K562 (cell line): ENCODE measurements at regions not wholly inside any gene's neighbourhood (a gene's known extent, or its start where the extent isn't known, plus 50 kb on each side); places are given as distances from the start of the nearest gene placed in this dataset.

Experiments used
- ETV6 ChIP-seq, 3 experiments: fragments of 150-350 bp in 1 of 3; sonication (generic) in 1 of 3; formaldehyde crosslinking in 1 of 3; IDR thresholded peaks; 2 replicates each; pipeline versions ENCODE4 v1.6.1 to v1.8.0; 2014 to 2022; ENCODE audit warnings: borderline replicate concordance in 2 of 3, low read depth in 2 of 3, antibody characterized with exemption in 1 of 3, low read length in 1 of 3, mild to moderate bottlenecking in 1 of 3, missing genetic modification reagents in 1 of 3
- FOXJ3 ChIP-seq: sonication (generic); formaldehyde crosslinking; IDR thresholded peaks from 2 replicates; pipeline ENCODE4 v1.4.0; 2020; ENCODE audit warnings: mild to moderate bottlenecking, missing genetic modification reagents
- MAFG ChIP-seq: fragments of 450-650 bp; conservative IDR thresholded peaks from 2 replicates; pipeline ENCODE4 v1.6.1; 2016; ENCODE audit warnings: missing genetic modification characterization, missing compliant biosample characterization
- RFX1 ChIP-seq: fragments of 450-650 bp; IDR thresholded peaks from 2 replicates; pipeline ENCODE4 v1.6.1; 2016; ENCODE audit warnings: mild to moderate bottlenecking, moderate library complexity
- TAL1 ChIP-seq: fragments of 450-650 bp; IDR thresholded peaks from 2 replicates; pipeline ENCODE4 v1.6.1; 2016; ENCODE audit warnings: mild to moderate bottlenecking
- ZNF408 ChIP-seq: fragments of 250-450 bp; sonication (Bioruptor Pico); IDR thresholded peaks from 2 replicates; pipeline ENCODE4 v1.4.0; 2020; ENCODE audit warnings: low read depth, mild to moderate bottlenecking, moderate library complexity
- TF ChIP-seq, protein P1 (sequence below): fragments of 450-650 bp; IDR thresholded peaks from 2 replicates; pipeline ENCODE4 v1.6.1; 2016; ENCODE audit warnings: low read depth
- TF ChIP-seq, protein P2 (sequence below): sonication (generic); formaldehyde crosslinking; IDR thresholded peaks from 2 replicates; pipeline ENCODE4 v1.8.1; 2023; ENCODE audit warnings: mild to moderate bottlenecking, missing genetic modification reagents
- TF ChIP-seq, protein P3 (sequence below): fragments of 250-450 bp; sonication (Bioruptor Pico); IDR thresholded peaks from 2 replicates; pipeline ENCODE4 v1.5.0; 2021; ENCODE audit warnings: mild to moderate bottlenecking, borderline replicate concordance

DNA sequence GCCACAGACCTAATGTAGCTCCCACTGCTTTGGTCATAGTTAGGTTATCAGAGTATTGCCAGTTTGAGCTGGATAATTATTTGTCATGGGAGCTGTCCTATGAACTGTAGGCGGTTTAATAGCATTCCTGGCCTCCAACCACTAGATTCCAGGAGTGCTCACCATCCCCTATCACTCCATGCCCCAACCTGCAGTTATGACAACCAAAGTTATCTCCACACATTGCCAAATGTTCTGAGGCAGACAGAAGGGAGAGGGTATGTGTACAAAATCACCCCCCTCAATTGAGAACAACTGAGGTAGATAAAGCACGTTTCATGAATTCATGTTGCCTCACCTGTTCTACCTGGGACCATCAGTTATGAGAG, 119.0 kb upstream of the CACUL1 start (continued):
- TF ChIP-seq, protein P1, sequence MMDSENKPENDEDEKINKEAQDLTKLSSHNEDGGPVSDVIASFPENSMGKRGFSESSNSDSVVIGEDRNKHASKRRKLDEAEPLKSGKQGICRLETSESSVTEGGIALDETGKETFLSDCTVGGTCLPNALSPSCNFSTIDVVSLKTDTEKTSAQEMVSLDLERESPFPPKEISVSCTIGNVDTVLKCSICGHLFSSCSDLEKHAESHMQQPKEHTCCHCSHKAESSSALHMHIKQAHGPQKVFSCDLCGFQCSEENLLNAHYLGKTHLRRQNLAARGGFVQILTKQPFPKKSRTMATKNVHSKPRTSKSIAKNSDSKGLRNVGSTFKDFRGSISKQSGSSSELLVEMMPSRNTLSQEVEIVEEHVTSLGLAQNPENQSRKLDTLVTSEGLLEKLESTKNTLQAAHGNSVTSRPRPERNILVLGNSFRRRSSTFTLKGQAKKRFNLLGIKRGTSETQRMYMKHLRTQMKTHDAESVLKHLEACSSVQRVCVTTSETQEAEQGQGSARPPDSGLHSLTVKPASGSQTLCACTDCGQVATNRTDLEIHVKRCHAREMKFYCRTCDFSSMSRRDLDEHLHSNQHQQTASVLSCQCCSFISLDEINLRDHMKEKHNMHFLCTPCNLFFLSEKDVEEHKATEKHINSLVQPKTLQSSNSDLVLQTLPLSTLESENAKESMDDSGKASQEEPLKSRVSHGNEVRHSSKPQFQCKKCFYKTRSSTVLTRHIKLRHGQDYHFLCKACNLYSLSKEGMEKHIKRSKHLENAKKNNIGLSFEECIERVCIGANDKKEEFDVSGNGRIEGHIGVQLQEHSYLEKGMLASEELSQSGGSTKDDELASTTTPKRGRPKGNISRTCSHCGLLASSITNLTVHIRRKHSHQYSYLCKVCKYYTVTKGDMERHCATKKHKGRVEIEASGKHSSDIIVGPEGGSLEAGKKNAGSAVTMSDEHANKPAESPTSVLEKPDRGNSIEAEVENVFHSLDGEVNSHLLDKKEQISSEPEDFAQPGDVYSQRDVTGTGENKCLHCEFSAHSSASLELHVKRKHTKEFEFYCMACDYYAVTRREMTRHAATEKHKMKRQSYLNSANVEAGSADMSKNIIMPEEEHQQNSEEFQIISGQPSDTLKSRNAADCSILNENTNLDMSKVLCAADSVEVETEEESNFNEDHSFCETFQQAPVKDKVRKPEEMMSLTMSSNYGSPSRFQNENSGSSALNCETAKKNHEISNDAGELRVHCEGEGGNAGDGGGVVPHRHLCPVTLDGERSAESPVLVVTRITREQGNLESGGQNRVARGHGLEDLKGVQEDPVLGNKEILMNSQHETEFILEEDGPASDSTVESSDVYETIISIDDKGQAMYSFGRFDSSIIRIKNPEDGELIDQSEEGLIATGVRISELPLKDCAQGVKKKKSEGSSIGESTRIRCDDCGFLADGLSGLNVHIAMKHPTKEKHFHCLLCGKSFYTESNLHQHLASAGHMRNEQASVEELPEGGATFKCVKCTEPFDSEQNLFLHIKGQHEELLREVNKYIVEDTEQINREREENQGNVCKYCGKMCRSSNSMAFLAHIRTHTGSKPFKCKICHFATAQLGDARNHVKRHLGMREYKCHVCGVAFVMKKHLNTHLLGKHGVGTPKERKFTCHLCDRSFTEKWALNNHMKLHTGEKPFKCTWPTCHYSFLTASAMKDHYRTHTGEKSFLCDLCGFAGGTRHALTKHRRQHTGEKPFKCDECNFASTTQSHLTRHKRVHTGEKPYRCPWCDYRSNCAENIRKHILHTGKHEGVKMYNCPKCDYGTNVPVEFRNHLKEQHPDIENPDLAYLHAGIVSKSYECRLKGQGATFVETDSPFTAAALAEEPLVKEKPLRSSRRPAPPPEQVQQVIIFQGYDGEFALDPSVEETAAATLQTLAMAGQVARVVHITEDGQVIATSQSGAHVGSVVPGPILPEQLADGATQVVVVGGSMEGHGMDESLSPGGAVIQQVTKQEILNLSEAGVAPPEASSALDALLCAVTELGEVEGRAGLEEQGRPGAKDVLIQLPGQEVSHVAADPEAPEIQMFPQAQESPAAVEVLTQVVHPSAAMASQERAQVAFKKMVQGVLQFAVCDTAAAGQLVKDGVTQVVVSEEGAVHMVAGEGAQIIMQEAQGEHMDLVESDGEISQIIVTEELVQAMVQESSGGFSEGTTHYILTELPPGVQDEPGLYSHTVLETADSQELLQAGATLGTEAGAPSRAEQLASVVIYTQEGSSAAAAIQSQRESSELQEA = no peak
- TF ChIP-seq MAFG (tag) (no peak), FOXJ3 (CRISPR knock-in tag) (no peak), TAL1 (no peak), ETV6 (IDR thresholded peaks at IDR 0.05; ENCODE audit: borderline replicate concordance in 1 of 2, low read depth in 2 of 2, low read length in 1 of 2) (no peak), ETV6 (CRISPR knock-in tag; IDR thresholded peaks at IDR 0.05; ENCODE audit: borderline replicate concordance) (no peak), RFX1 (no peak), ZNF408 (CRISPR knock-in tag) (no peak)
- TF ChIP-seq, protein P2, sequence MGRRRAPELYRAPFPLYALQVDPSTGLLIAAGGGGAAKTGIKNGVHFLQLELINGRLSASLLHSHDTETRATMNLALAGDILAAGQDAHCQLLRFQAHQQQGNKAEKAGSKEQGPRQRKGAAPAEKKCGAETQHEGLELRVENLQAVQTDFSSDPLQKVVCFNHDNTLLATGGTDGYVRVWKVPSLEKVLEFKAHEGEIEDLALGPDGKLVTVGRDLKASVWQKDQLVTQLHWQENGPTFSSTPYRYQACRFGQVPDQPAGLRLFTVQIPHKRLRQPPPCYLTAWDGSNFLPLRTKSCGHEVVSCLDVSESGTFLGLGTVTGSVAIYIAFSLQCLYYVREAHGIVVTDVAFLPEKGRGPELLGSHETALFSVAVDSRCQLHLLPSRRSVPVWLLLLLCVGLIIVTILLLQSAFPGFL = no peak
- TF ChIP-seq, protein P3, sequence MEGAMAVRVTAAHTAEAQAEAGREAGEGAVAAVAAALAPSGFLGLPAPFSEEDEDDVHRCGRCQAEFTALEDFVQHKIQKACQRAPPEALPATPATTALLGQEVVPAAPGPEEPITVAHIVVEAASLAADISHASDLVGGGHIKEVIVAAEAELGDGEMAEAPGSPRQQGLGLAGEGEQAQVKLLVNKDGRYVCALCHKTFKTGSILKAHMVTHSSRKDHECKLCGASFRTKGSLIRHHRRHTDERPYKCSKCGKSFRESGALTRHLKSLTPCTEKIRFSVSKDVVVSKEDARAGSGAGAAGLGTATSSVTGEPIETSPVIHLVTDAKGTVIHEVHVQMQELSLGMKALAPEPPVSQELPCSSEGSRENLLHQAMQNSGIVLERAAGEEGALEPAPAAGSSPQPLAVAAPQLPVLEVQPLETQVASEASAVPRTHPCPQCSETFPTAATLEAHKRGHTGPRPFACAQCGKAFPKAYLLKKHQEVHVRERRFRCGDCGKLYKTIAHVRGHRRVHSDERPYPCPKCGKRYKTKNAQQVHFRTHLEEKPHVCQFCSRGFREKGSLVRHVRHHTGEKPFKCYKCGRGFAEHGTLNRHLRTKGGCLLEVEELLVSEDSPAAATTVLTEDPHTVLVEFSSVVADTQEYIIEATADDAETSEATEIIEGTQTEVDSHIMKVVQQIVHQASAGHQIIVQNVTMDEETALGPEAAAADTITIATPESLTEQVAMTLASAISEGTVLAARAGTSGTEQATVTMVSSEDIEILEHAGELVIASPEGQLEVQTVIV = no peak
- TF ChIP-seq, all 486 proteins: peak for 0
